ENCODE measurements at regions not wholly inside any gene's neighbourhood (a gene's known extent, or its start where the extent isn't known, plus 50 kb on each side); places are given as distances from the start of the nearest gene placed in this dataset.

DNA sequence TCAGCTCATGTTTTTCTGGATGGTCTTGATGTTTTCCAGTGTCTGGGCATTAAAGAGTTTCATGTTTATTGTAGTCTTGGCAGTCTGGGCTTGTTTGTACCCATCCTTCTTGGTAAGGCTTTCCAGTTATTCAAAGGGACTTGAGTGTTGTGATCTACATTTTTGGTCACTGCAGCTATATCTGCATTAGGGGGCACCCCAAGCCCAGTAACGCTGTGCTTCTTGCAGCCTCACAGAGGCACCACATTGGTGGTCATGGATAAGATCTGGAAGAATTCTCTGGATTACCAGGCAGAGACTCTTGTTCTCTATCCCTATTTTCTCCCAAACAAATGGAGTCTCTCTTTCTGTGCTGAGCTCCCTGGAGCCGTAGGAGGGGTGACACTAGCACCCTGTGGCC is 451.5 kb upstream of the FAT3 start:
- H3K4me3 Mint-ChIP-seq (ENCODE audit: low read depth) = no peak overlapping the region
- H3K36me3 Mint-ChIP-seq (ENCODE audit: low read depth) = no peaks in the 10 kb centered on the region
- peaks cover 27% of the 10 kb centered on the region for H3K9me3 Mint-ChIP-seq
- H3K27me3 Mint-ChIP-seq (ENCODE audit: low read depth) = no peaks in the 10 kb centered on the region
- no peaks in the 10 kb centered on the region for H3K4me1 Mint-ChIP-seq (ENCODE audit: low read depth)
- no peak for DNase-seq (ENCODE audit: low spot score)
- intact Hi-C loops (cut with micrococcal nuclease) = no loop called here
- no peak overlapping the region for H3K27ac Mint-ChIP-seq

DNA sequence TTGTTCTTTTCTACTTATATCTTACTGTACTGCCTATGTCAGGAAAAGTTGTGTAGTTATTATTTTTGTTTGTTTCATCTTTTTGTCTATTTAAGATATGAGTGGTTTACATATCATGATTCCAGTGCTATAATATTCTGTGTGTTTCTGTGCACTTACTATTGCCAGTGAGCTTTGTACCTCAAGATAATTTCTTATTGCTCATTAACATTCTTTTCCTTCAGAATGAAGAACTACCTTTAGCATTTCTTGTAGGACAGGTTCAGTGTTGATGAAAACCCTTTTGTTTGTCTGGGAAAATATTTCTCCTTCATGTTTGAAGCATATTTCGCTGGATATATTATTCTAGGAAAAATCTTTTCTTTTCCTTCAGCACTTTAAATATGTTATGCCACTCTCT is 452.7 kb upstream of the FAT3 start:
- H3K9me3 Mint-ChIP-seq = peaks cover 23% of the 10 kb centered on the region
- no peaks in the 10 kb centered on the region for H3K36me3 Mint-ChIP-seq (ENCODE audit: low read depth)
- no peak overlapping the region for H3K4me3 Mint-ChIP-seq (ENCODE audit: low read depth)
- DNase-seq (ENCODE audit: low spot score) = no peak
- H3K4me1 Mint-ChIP-seq (ENCODE audit: low read depth) = no peaks in the 10 kb centered on the region
- no peaks in the 10 kb centered on the region for H3K27me3 Mint-ChIP-seq (ENCODE audit: low read depth)
- H3K27ac Mint-ChIP-seq = no peak overlapping the region
- intact Hi-C loops (cut with micrococcal nuclease) = no loop called here

GRCh38 chr11:91768783-91769182 is 455.8 kb upstream of the FAT3 start:
- Mint-ChIP-seq H3K4me1 (ENCODE audit: low read depth) (no peaks in the 10 kb centered on the region), H3K27me3 (ENCODE audit: low read depth) (no peaks in the 10 kb centered on the region), H3K4me3 (ENCODE audit: low read depth) (no peak overlapping the region), H3K27ac (no peak overlapping the region), H3K9me3 (peaks cover 14% of the 10 kb centered on the region), H3K36me3 (ENCODE audit: low read depth) (no peaks in the 10 kb centered on the region)
- intact Hi-C loops (cut with micrococcal nuclease) = no loop called here
- no peak for DNase-seq (ENCODE audit: low spot score)

GRCh38 chr11:91763331-91763730 is 461.3 kb upstream of the FAT3 start:
- no peak for DNase-seq (ENCODE audit: low spot score)
- no peak overlapping the region for H3K4me3 Mint-ChIP-seq (ENCODE audit: low read depth)
- peaks cover 11% of the 10 kb centered on the region for H3K9me3 Mint-ChIP-seq
- no peaks in the 10 kb centered on the region for H3K36me3 Mint-ChIP-seq (ENCODE audit: low read depth)
- H3K27me3 Mint-ChIP-seq (ENCODE audit: low read depth) = no peaks in the 10 kb centered on the region
- intact Hi-C loops (cut with micrococcal nuclease) = no loop called here
- H3K4me1 Mint-ChIP-seq (ENCODE audit: low read depth) = no peaks in the 10 kb centered on the region
- no peak overlapping the region for H3K27ac Mint-ChIP-seq

- Mint-ChIP-seq H3K27me3 (ENCODE audit: low read depth) (no peaks in the 10 kb centered on the region), H3K36me3 (ENCODE audit: low read depth) (no peaks in the 10 kb centered on the region), H3K4me1 (ENCODE audit: low read depth) (no peaks in the 10 kb centered on the region), H3K27ac (no peak overlapping the region), H3K9me3 (peaks cover 11% of the 10 kb centered on the region), H3K4me3 (ENCODE audit: low read depth) (no peak overlapping the region)
- intact Hi-C loops (cut with micrococcal nuclease) = no loop called here
- DNase-seq (ENCODE audit: low spot score) = no peak
Observed at GRCh38 chr11:91761406-91762025, 463.1 kb upstream of the FAT3 start.

GRCh38 chr11:91756829-91757480 is 467.7 kb upstream of the FAT3 start:
- intact Hi-C loops (cut with micrococcal nuclease) = no loop called here
- no peak overlapping the region for H3K27ac Mint-ChIP-seq
- no peaks in the 10 kb centered on the region for H3K27me3 Mint-ChIP-seq (ENCODE audit: low read depth)
- H3K9me3 Mint-ChIP-seq = peaks cover 16% of the 10 kb centered on the region
- H3K36me3 Mint-ChIP-seq (ENCODE audit: low read depth) = no peaks in the 10 kb centered on the region
- DNase-seq (ENCODE audit: low spot score) = no peak
- no peaks in the 10 kb centered on the region for H3K4me1 Mint-ChIP-seq (ENCODE audit: low read depth)
- no peak overlapping the region for H3K4me3 Mint-ChIP-seq (ENCODE audit: low read depth)

DNA sequence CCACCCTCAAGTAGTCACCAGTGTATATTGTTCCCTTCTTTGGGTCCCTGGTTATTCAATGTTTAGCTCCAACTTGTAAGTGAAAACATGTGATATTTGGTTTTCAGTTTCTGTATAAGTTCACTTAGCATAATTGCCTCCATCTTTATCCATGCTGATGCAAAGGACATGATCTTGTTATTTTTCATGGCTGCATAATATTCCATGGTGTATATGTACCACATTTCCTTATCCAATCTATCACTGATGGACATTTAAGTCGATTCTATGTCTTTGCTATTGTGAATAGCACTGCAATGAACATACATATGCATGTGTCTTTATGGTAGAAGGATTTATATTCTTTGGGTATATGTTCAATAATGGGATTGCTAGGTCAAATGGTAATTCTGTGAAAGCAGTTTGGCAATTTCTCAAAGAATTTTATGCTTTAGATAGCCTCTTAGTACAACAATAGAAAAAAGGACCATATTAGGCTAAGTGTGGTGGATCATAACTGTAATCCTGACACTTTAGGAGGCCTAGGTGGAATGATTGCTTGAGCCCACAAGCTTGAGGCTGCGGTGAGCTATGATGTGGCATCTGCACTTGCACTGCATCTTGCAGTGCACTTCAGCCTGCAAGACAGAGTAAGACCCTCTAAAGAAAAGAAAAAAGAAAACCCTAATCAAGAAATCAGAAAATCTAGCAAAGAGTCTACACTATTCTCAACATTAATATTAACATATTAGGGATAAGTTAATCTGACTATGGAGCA is 468.5 kb upstream of the FAT3 start:
- H3K4me3 Mint-ChIP-seq (ENCODE audit: low read depth) = no peak overlapping the region
- no peaks in the 10 kb centered on the region for H3K4me1 Mint-ChIP-seq (ENCODE audit: low read depth)
- H3K36me3 Mint-ChIP-seq (ENCODE audit: low read depth) = no peaks in the 10 kb centered on the region
- H3K27ac Mint-ChIP-seq = no peak overlapping the region
- H3K9me3 Mint-ChIP-seq = peaks cover 18% of the 10 kb centered on the region
- H3K27me3 Mint-ChIP-seq (ENCODE audit: low read depth) = no peaks in the 10 kb centered on the region
- intact Hi-C loops (cut with micrococcal nuclease) = no loop called here
- DNase-seq (ENCODE audit: low spot score) = no peak

- peaks cover 21% of the 10 kb centered on the region for H3K9me3 Mint-ChIP-seq
- H3K27me3 Mint-ChIP-seq (ENCODE audit: low read depth) = no peaks in the 10 kb centered on the region
- intact Hi-C loops (cut with micrococcal nuclease) = no loop called here
- H3K4me3 Mint-ChIP-seq (ENCODE audit: low read depth) = no peak overlapping the region
- no peak overlapping the region for H3K27ac Mint-ChIP-seq
- DNase-seq (ENCODE audit: low spot score) = no peak
- no peaks in the 10 kb centered on the region for H3K36me3 Mint-ChIP-seq (ENCODE audit: low read depth)
- no peaks in the 10 kb centered on the region for H3K4me1 Mint-ChIP-seq (ENCODE audit: low read depth)
Observed at GRCh38 chr11:91755526-91755925, 469.1 kb upstream of the FAT3 start.

GRCh38 chr11:91749251-91749650 is 475.4 kb upstream of the FAT3 start:
- H3K36me3 Mint-ChIP-seq (ENCODE audit: low read depth) = no peaks in the 10 kb centered on the region
- intact Hi-C loops (cut with micrococcal nuclease) = no loop called here
- no peaks in the 10 kb centered on the region for H3K4me1 Mint-ChIP-seq (ENCODE audit: low read depth)
- H3K9me3 Mint-ChIP-seq = peaks cover 5% of the 10 kb centered on the region
- H3K4me3 Mint-ChIP-seq (ENCODE audit: low read depth) = no peak overlapping the region
- no peaks in the 10 kb centered on the region for H3K27me3 Mint-ChIP-seq (ENCODE audit: low read depth)
- no peak for DNase-seq (ENCODE audit: low spot score)
- no peak overlapping the region for H3K27ac Mint-ChIP-seq

DNA sequence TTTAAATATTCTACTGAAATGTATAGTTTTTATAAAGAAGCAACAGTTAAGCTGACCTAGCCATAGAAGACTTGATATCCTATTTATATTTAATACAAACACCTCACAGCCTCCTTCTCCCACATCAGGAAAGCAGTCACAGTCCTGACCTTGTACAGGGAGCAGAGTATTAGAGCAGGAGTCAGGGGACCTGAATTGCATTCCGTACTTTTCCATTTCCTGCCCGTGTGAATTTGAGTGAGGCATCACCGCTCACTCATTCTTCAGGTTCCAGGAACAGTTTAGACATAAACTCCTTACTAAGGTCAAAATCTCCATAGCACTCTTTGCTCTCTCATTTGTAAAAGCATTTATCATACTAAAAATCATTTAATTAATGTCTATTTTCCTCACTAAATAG is 482.5 kb upstream of the FAT3 start:
- intact Hi-C loops (cut with micrococcal nuclease) = no loop called here
- Mint-ChIP-seq H3K4me1 (ENCODE audit: low read depth) (no peaks in the 10 kb centered on the region), H3K9me3 (peaks cover 2% of the 10 kb centered on the region), H3K36me3 (ENCODE audit: low read depth) (no peaks in the 10 kb centered on the region), H3K27ac (no peak overlapping the region), H3K27me3 (ENCODE audit: low read depth) (no peaks in the 10 kb centered on the region), H3K4me3 (ENCODE audit: low read depth) (no peak overlapping the region)
- DNase-seq (ENCODE audit: low spot score) = no peak

GRCh38 chr11:91731051-91731450 is 493.6 kb upstream of the FAT3 start:
- Mint-ChIP-seq H3K36me3 (ENCODE audit: low read depth) (no peaks in the 10 kb centered on the region), H3K4me1 (ENCODE audit: low read depth) (no peaks in the 10 kb centered on the region), H3K4me3 (ENCODE audit: low read depth) (no peak overlapping the region), H3K27me3 (ENCODE audit: low read depth) (no peaks in the 10 kb centered on the region), H3K9me3 (peaks cover 35% of the 10 kb centered on the region), H3K27ac (no peak overlapping the region)
- intact Hi-C loops (cut with micrococcal nuclease) = no loop called here
- no peak for DNase-seq (ENCODE audit: low spot score)

DNA sequence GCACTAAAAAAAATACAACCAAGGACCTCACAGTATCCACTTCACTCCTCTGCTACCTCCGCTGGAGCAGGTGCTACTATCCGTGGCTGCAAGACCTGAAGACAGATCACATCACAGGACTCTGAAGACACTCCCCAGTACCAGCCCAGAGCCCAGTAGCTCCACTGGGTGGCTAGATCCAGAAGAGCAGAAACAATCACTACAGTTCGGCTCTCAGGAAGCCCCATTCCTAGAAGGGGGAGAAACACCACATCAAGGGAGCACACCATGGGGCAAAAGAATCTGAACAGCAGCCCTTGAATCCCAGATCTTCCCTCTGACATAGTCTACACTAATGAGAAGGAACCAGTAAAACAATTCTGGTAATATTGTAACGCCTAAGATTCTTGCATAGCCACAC is 494.0 kb upstream of the FAT3 start:
- no peak overlapping the region for H3K27ac Mint-ChIP-seq
- H3K9me3 Mint-ChIP-seq = peaks cover 31% of the 10 kb centered on the region
- DNase-seq (ENCODE audit: low spot score) = no peak
- no peaks in the 10 kb centered on the region for H3K27me3 Mint-ChIP-seq (ENCODE audit: low read depth)
- H3K36me3 Mint-ChIP-seq (ENCODE audit: low read depth) = no peaks in the 10 kb centered on the region
- intact Hi-C loops (cut with micrococcal nuclease) = no loop called here
- no peak overlapping the region for H3K4me3 Mint-ChIP-seq (ENCODE audit: low read depth)
- no peaks in the 10 kb centered on the region for H3K4me1 Mint-ChIP-seq (ENCODE audit: low read depth)

GRCh38 chr11:91730057-91730456 is 494.6 kb upstream of the FAT3 start:
- no peak overlapping the region for H3K4me3 Mint-ChIP-seq (ENCODE audit: low read depth)
- intact Hi-C loops (cut with micrococcal nuclease) = no loop called here
- H3K9me3 Mint-ChIP-seq = peaks cover 25% of the 10 kb centered on the region
- H3K4me1 Mint-ChIP-seq (ENCODE audit: low read depth) = no peaks in the 10 kb centered on the region
- DNase-seq (ENCODE audit: low spot score) = no peak
- no peak overlapping the region for H3K27ac Mint-ChIP-seq
- no peaks in the 10 kb centered on the region for H3K36me3 Mint-ChIP-seq (ENCODE audit: low read depth)
- H3K27me3 Mint-ChIP-seq (ENCODE audit: low read depth) = no peaks in the 10 kb centered on the region
